Right lung (tissue), 2 donors: ENCODE measurements at regions not wholly inside any gene's neighbourhood (a gene's known extent, or its start where the extent isn't known, plus 50 kb on each side); places are given as distances from the start of the nearest gene placed in this dataset.

ENCODE experiments used
- DNase-seq, 2 donors: peaks; one replicate each; pipeline ENCODE4 v3.0.0-alpha.2; 2013

- no peak for DNase-seq
These were observed 1458.6 kb downstream of the BRD1 start for GRCh38 chr22:48368975-48369525.

GRCh38 chr22:48367731-48368130 is 1459.9 kb downstream of the BRD1 start:
- no peak for DNase-seq

DNA sequence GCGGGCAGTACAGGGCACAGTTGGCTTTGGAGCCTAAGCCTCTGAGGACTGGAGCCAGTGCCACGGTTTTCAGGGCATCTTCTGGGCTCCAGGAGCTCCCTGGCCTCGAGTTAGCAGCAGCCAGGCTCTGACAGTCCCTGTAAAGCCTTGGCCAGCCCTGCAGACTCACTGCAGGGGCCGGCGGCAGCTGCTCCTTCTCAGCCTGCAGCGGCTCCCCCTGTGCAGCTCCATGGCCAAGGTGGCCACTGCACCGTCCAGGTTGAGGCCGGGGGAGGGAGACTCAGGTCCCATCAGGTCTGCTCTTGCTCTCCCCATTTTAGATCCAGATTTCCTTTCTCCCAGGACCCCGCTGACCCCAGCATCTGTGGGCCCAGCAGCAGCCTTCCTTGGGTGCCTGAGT is 1461.1 kb downstream of the BRD1 start:
- DNase-seq = no peak

DNA sequence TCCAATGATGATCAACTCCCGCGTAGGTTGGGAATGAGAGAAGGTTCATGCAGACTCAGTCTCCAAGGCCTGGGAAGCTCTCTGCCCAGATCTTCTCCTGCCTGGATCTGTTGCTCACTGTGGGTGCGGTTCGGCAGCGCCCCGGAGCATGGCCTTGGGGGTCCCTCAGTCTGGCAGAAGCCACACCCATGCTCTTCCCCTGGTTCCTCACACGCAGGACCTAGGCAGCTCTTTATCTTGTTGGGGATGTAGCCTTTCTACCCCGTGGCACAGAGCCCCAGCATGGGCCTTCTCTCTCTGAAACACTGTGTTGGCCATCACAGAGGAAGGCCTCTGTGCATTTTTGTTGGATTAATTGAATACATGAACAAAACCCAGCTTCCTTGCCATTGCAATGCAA is 1461.6 kb downstream of the BRD1 start:
- DNase-seq = no peak

GRCh38 chr22:48365386-48365785 is 1462.3 kb downstream of the BRD1 start:
- no peak for DNase-seq

DNA sequence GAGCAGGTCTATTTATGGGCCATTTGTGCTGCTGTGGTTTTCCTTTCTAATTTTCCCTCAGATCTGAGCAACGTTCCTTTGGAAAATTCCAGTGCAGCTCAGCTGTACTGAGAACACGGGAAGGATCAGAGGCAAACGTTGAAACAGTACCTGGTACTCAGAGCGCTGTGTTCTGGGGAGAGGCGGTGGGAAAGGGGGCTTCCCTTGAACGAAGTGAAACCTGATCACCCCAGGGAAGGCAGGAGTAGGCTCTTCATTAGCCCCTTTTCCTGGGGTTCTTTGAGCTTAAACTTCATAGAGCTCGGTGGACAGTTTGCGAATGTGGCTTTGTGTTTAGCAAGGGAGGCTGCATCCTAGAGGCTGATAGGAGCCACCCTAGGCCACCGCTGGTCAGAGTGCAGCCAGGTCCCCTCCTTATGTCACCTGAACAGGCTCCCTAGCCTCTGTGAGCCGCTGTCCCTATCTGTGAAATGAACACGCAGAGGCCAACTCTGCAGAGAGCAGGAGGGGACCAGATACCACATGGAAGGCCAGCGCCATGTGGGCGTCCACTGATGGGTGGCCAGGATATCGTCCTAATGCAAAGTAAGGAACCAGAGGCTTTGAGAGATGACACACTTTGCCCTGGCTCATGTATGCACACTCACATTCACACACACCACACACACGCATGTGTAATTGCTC is 1464.8 kb downstream of the BRD1 start:
- DNase-seq = no peak

DNA sequence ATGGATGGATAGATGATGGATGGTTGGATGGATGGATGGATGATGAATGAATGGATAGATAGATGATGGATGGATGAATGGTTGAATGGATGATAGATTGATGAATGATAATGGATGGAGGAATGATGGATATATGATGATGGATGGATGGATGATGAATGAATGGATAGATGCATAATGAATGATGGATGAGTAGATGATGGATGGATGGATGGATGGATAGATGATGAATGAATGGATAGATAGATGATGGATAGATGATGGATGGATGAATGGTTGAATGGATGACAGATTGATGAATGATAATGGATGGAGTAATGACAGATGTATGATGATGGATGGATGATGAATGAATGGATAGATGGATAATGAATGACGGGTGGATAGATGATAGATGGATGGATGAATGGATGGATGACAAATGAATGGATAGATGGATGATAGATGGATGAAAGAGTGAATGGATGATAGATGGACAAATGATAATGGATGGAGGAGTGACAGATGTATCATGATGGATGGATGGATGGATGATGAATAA is 1466.5 kb downstream of the BRD1 start:
- no peak for DNase-seq

DNA sequence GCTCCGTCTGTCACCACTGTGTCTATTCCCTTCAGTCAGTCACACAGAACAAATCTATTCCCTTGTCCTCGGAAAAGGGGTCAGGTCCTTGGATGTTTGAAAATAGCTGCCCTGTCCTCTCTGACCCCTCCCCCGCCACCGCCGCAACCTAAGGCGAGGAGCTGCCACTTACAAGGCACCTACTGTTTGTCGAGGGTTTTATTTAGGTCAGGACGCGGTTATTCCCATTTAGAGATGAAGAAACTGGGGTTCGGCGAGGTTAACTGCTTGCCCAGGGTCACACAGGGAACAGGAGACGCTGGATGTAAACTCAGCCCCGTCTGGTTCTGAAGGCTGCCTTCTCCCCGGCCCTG is 1468.1 kb downstream of the BRD1 start:
- no peak for DNase-seq

DNA sequence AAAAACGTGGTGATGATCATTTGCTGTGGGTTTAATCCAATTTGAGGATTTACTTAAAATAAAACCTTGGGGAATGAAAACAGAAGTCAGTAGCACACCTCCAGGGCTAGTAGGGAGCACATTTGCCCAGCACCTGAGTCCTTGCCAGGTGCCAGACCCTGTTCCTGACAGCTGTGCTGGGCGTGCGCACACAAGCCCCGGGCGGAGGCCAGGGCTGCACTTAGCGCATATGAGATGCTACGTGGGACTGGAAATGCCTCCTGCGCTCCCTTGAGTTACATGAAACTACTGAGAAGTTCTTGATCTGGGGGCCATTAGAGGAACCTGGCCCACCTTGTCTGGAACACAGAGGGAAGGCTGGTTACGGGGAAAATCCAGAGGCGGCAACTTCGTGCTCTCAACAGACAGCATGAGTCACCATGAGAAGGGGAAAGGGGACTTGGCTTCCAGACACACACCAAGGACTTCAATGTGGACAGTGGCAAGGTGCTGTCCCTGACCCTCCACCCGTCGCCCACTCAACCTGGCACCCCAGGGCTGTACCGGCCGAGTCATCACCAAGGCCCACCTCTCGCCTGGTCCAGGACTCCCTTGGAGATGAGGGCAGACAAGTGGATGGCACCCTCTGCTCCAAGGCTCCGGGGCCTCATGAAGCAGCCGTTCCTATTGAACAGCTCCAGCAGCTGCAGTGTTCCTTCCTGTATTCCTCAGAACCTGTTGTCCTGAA is 1468.6 kb downstream of the BRD1 start:
- no peak for DNase-seq

DNA sequence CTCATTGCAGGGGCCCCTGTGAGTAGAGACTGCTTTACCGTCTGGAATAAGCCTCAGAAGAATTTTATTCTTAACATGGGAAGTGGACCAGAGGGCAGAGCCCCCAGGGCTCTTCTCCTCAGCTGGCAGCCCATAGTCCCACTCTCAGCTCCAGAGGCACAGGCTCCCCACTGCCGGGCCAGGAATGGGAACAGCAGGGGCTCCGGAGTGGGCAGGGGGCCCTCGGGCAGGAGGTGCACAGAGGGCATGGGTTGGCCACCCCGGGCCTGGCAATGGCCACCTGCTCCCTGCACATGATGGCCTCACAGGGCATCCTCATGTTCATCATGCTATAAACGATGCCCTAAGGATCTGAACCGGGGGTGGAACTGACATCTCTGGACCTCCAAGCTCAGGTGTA is 1469.7 kb downstream of the BRD1 start:
- no peak for DNase-seq

- no peak for DNase-seq
These were observed 1470.5 kb downstream of the BRD1 start for GRCh38 chr22:48357196-48357595.

GRCh38 chr22:48356731-48357130 is 1470.9 kb downstream of the BRD1 start:
- DNase-seq = no peak

- no peak for DNase-seq
These were observed 1473.6 kb downstream of the BRD1 start for GRCh38 chr22:48354096-48354495.

DNA sequence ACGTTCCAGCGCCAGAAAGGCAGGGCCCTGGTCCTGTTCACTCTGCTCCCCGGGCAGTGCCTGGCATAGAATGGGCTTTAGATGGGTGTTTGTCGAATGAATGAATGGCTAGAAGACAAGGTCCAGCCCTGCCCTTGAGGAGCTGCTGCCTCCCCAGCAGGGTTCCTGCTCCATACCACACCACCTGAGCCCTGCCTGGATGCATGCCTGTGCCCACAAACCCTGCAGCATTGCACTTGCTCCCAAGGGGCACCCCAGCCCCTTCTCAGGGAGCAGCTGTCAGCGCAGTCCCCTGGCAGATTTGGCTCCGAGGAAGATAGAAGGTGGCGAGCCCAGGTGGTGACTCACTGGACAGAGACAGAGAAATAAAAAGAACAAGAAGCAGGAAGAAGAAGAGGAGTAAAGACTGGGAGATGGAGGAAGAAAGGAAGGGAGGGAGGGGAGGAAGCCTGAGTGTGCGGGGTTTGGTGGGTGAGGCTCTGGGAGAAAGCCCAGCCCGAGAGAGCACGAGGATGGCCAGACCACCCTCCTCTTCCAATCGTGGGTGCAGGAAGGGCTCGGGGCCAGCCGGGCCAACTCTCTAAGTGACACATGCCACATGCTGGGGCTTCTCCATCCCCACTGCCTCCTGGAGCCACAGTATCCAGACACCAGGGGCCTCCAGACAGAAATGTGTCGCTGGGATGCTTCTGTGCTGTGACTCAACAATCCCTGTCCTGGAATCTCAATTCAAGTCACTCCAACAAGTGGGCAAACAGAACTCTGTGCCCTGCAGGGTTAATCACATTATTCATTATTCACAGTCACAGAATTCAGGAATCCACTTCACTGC is 1474.3 kb downstream of the BRD1 start:
- DNase-seq = no peak

- no peak for DNase-seq
These were observed 1475.4 kb downstream of the BRD1 start for GRCh38 chr22:48352086-48352911.

GRCh38 chr22:48351376-48352085 is 1476.1 kb downstream of the BRD1 start:
- no peak for DNase-seq

DNA sequence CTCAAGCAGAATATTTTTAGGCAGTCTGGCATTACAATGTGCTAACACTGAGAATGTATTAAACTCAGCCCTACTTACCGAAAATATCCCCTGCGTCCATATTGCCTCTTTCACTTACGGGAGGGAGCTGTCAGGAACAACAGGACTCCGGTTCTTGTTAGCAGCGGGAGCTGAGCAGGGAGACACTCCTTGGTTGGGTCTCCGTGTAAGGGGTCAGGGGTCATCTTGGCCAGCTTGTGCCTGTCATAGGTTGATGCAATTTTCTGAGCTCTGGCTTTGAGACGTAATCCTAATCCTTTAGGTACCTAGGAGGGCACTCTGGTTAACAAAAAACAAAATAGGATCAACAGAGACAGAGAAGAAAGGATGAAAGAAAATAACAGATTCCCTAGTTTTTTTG is 1477.2 kb downstream of the BRD1 start:
- no peak for DNase-seq

- no peak for DNase-seq
These were observed 1478.8 kb downstream of the BRD1 start for GRCh38 chr22:48348855-48349254.

DNA sequence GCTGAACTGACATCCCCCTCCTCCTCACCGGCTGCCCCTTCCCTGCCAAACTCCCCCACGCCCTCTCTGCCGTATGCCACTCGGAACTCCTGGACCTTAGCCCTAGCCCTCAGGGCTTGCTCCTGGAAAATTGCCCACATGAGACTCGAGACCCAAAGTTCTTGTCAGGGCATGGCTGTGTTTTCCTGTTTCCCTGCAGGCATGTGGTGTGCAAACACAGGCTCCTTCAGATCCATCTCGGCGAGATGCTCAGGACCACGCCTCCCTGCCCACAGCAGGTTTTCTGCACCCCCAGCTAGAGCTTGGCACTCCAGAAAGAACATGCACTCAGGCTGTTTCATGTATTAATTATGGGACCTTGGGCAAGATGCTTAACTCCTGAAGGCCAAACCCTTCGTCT is 1480.4 kb downstream of the BRD1 start:
- no peak for DNase-seq

- no peak for DNase-seq
These were observed 1480.8 kb downstream of the BRD1 start for GRCh38 chr22:48346911-48347310.

GRCh38 chr22:48346311-48346710 is 1481.4 kb downstream of the BRD1 start:
- no peak for DNase-seq
